GM21367 (cell line): ENCODE measurements at regions not wholly inside any gene's neighbourhood (a gene's known extent, or its start where the extent isn't known, plus 50 kb on each side); places are given as distances from the start of the nearest gene placed in this dataset.
"Not testable (repeated sequence)": the region's sequence is repeated elsewhere in the genome, so short reads cannot be mapped to it uniquely, and the experiment has no call there.

Experiments
- ATAC-seq: cut with Tn5 transposase; IDR thresholded peaks from one replicate; pipeline ENCODE4 v1.9.1; 2021; ENCODE audit not compliant: unreplicated experiment

GRCh38 chr7:69534461-69535041, 63.7 kb upstream of the AUTS2 start:
- no peak for ATAC-seq

DNA sequence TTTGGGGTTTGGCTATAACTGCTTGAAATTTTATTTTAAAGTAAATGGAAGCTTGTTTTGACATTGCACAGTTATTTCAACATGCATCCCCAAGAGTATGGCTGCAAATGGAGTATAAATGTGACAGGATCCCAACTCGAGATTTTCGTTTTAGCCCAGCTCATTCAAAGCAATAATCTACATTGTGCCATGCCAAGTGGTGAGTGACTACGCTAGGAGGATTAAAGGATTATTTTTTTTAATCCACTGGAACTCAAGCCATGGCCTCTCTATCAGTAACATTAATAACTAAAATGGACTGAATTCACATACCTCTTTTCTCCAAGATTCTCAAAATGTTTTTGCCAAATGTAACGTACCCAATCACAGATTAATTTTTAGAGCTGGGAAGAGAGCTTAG, 60.6 kb upstream of the AUTS2 start:
- no peak for ATAC-seq

- ATAC-seq: no peak
Measured at GRCh38 chr7:69539531-69539930, 58.7 kb upstream of the AUTS2 start.

DNA sequence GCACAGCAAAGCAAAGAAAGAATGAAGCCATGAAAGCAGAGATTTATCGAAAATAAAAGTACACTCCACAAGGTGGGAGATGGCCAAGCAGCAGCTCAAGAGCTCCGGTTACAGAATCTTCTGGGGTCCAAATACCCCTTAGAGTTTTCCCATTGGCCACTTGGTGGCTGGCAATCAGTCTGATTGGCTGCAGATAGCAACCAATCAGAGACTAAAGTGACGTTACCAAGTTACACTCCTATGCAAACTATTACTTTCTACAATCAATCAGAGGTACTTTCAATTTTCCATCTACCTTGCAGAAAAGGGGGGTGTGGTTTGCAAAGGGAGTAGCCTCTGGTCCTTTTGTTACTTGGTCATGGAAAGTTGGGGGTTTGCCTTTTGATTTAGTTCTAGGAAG, 58.0 kb upstream of the AUTS2 start:
- no peak for ATAC-seq

DNA sequence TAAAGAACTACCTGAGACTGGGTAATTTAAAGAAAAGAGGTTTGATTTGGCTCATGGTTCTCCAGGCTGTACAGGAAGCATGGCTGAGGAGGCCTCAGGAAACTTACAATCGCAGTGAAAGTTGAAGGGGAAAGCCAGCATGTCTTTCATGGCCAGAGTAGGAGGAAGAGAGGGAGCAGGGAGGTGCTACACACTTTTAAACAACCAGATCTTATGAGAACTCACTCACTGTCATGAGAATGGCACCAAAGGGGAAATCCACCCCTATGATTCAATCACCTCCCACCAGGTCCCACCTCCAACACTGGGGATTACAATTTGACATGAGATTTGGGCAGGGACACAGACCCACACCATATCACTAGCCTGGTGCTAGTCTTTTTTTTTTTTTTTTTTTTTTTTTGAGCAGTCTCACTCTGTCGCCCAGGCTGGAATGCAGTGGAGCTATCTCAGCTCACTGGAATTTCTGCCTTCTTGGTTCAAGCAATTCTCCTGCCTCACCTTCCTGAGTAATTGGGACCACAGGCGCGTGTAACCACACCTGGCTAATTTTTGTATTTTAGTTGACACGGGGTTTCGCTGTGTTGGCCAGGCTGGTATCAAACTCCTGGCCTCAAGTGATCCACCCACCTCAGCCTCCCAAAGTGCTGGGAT, 56.4 kb upstream of the AUTS2 start:
- not testable (repeated sequence) for ATAC-seq

DNA sequence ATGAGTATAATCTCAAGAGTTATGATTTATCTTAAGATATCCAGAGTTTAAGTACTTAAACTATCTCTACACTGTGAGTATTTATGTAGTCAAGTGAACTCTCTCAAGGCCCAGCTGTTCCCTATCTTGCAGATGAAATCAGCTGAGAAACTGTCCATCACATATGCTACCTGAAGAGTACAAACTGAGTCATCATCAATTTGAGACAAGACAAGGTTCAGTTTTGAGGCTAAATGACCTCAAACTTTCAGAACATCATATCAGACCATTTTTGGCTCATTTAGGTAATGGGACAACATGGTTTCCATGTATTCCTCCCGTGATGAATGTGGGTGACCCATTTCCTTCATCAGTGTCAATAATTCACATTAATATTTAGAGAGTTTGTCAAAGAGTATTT, 53.1 kb upstream of the AUTS2 start:
- ATAC-seq: no peak
